HG02571 (cell line): ENCODE measurements at regions not wholly inside any gene's neighbourhood (a gene's known extent, or its start where the extent isn't known, plus 50 kb on each side); places are given as distances from the start of the nearest gene placed in this dataset.

Experiments used
- ATAC-seq: cut with Tn5 transposase; IDR thresholded peaks from one replicate; pipeline ENCODE4 v1.9.1; 2021; ENCODE audit warnings: mild to moderate bottlenecking, moderate library complexity; ENCODE audit not compliant: unreplicated experiment

GRCh38 chr3:106208967-106209366 lies 340.2 kb upstream of the CBLB start:
- ATAC-seq, result no peak

GRCh38 chr3:106209482-106209881 lies 340.7 kb upstream of the CBLB start:
- ATAC-seq, result no peak

GRCh38 chr3:106210923-106211322 lies 342.1 kb upstream of the CBLB start:
- ATAC-seq, result no peak

- ATAC-seq, result no peak
These were observed 343.9 kb upstream of the CBLB start for GRCh38 chr3:106212665-106213222.

- ATAC-seq, result no peak
These were observed 345.1 kb upstream of the CBLB start for GRCh38 chr3:106213954-106214353.

GRCh38 chr3:106214641-106215040 lies 345.8 kb upstream of the CBLB start:
- no peak for ATAC-seq

- no peak for ATAC-seq
These were observed 346.2 kb upstream of the CBLB start for GRCh38 chr3:106215047-106215446.

- no peak for ATAC-seq
These were observed 348.9 kb upstream of the CBLB start for GRCh38 chr3:106217745-106218144.

- ATAC-seq, result no peak
These were observed 358.3 kb upstream of the CBLB start for GRCh38 chr3:106227068-106227467.

- ATAC-seq, result no peak
These were observed 359.5 kb upstream of the CBLB start for GRCh38 chr3:106228271-106228670.

GRCh38 chr3:106229495-106230278 lies 360.9 kb upstream of the CBLB start:
- ATAC-seq, result no peak

- ATAC-seq, result no peak
These were observed 362.3 kb upstream of the CBLB start for GRCh38 chr3:106231086-106231485.

- ATAC-seq, result no peak
These were observed 364.1 kb upstream of the CBLB start for GRCh38 chr3:106232956-106233355.

- no peak for ATAC-seq
These were observed 370.4 kb upstream of the CBLB start for GRCh38 chr3:106239195-106239697.

- ATAC-seq, result no peak
These were observed 372.8 kb upstream of the CBLB start for GRCh38 chr3:106241593-106241992.

GRCh38 chr3:106242781-106243180 lies 374.0 kb upstream of the CBLB start:
- peak; percentile 71 for ATAC-seq

- no peak for ATAC-seq
These were observed 376.6 kb upstream of the CBLB start for GRCh38 chr3:106245400-106245799.

GRCh38 chr3:106247902-106248684 lies 379.3 kb upstream of the CBLB start:
- no peak for ATAC-seq

GRCh38 chr3:106249159-106249558 lies 380.3 kb upstream of the CBLB start:
- ATAC-seq, result no peak

GRCh38 chr3:106249981-106250380 lies 381.2 kb upstream of the CBLB start:
- no peak for ATAC-seq

GRCh38 chr3:106251160-106251892 lies 382.5 kb upstream of the CBLB start:
- no peak for ATAC-seq
